HG03442 (cell line): ENCODE measurements at regions not wholly inside any gene's neighbourhood (a gene's known extent, or its start where the extent isn't known, plus 50 kb on each side); places are given as distances from the start of the nearest gene placed in this dataset.
"Not testable (repeated sequence)": the region's sequence is repeated elsewhere in the genome, so short reads cannot be mapped to it uniquely, and the experiment has no call there.

Source experiments
- ATAC-seq: cut with Tn5 transposase; IDR thresholded peaks from one replicate; pipeline ENCODE4 v1.9.1; 2021; ENCODE audit warnings: mild to moderate bottlenecking, moderate library complexity; ENCODE audit not compliant: unreplicated experiment

DNA sequence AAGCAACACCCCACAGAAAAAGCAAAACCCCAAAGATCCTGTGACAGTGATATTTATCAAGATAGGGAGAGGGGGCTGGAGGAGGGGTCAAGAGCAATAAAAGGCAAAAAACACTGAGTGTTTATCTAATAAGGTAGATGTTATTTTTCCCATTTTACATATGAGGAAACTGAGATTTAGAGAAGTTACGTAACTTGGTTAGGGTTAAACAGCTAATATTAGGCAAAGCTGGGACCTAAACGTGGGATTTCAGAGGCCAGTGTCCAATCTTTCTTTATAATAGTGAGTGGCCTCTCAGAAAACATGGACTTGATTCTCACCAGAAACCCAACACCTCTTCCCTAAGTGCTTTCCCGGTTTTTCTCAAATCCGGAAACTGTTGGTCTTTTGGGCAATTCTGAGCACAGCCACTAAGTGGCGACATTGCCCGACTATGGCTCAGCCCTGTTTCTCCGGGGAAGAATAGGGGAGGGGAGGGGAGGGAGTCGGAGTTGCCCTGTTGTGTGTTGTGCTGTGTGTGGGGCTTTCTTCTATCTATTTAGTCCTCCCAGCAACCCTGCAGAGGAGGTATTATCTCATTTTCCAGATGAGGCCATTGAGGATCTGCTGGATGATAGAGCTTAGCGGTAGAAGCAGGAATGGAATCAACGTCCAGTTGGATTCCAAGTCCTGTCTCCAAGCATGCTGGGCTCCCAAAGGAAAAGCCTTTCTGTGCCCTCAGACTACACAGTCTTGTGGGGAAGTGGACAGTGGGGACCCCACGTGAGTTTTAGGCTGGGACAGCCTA lies 58.7 kb upstream of the ETV3 start:
- not testable (repeated sequence) for ATAC-seq

DNA sequence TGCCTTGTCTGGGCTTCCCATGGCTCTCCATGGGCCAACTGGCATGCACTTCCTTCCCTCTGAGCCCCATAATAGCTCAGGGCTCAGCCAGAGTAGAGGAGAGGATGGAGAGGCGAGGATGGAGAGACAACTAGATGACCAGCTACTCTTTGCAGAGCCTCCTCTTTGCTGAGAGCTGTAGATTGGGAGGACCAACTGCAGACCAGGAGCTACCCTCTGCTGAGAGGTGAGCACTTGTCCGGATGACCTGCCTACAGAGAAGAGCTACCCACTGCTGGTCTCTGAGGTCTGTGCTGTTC lies 58.0 kb upstream of the ETV3 start:
- no peak for ATAC-seq

DNA sequence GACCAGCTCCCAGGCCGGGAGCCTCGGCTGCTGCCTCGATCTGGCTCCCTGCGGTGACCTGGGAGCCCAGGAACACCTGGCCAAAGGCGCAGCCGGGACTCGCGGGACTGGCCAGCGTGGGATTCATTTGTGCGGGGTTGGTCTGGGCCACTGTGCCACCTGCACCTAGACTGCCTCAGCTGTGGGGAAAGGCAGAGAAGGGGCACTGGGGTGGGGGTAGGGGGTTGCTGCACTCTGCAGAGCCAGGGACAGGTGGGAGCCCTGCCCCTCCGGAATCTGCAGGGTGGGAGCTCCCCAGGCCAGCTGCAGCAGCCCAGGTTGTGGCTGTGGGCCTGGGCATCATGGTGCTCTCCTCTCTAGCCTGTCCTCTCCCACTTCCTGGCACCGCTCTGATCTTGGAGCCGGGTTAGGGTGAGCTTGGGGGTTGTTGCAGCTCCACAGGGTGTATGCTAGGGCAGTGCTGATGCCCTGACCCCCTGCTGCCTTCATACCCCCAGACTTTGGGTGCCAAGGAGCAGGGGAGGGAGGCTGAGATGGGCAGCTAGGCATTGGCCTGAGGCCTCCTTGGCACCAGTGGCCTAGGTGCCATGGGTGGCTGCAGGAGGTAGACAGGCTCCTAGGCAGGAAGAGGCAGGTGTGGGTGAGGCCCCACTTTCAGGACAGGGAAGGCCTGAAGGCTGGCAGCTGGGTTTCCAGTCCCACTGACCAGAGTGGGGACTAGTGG lies 57.5 kb upstream of the ETV3 start:
- no peak for ATAC-seq

DNA sequence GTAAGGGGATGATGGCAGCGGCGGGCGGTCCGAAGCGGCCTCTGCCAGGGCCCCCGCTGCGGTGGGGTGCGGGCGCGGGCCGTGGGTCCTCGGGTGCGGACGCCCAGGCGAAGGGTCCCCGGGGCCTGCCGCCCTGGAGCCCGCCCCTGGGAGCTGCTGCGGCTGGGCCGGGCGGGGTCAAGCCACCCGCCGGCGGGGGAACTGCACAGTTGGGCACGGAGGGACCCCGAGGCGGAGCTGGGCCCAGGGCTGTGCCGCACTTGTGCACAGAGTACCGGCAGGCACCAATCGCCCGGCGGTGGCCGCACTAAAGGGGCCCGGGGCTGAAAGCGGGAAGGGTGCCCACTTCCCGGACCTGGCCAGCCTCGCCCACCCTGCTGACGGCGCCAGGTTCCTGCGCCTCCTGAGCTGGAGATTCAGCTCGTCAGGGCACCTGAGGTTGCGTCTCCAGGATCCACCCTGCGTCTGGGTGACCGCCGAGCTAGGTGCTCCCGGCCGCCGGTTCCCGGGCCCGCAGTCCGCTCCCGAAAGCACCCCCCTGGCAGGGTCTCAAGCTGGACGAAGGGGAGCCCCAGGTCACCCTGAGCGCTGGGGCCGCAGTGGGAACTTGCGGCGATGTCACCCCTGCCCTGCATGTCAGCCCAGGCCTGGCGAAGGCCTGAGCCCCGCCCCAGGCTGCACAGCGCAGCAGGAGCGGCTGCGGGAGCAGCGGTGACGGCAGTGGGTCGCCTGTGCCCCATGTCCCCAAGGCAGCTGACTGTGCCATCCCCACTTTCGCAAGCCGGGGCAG lies 56.7 kb upstream of the ETV3 start:
- no peak for ATAC-seq

DNA sequence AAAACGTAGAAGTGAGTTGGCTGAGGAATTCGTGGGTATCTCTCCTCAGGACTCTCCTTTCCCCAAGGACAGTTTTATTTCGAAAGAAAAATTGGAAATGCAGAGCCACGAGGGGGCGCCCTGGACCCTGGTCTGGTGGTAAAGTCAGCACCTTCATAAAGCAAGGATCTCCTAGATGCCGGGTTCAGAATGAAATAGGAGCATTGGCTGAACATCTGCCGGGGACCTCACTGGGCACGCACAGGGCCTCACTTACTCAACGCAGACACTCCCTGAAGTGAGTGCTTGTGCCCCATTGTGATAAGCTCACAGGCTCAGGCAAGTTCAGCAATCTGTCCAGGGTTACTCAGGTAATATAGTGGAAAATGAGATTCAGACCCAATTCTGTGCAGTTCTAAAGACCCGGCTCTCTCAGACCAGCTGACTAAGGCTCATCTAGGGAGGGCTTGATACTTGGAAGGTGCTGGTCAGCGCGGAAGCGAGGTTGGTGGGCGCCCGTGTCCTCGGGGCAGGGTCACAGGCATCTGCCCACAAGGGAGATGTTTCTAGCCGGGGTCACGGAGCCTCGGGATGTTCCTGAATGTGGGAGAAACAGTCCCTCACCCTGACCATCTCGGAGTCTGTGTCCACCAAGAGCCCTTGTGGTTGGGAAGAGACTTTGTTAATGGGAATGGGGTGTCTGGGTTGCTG lies 55.7 kb upstream of the ETV3 start:
- no peak for ATAC-seq

DNA sequence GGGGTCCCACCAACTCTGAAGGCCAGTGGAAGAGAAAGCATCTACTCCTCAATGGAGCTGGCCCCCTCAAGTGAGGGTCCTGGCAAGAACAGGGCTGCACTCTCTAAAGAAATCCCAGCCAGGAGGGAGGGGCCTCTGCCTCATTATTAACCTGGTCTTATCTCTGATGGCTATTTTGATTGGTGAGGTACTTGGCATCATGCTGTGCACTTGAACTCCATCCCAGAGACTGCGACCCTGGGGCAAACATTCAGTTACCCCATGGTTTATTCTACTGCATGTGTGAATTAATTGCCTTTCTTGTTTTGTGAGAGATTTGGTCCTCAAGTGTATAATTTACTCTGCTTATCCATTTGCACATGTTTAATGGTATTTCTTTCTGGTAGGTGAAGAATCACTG lies 55.0 kb upstream of the ETV3 start:
- no peak for ATAC-seq

DNA sequence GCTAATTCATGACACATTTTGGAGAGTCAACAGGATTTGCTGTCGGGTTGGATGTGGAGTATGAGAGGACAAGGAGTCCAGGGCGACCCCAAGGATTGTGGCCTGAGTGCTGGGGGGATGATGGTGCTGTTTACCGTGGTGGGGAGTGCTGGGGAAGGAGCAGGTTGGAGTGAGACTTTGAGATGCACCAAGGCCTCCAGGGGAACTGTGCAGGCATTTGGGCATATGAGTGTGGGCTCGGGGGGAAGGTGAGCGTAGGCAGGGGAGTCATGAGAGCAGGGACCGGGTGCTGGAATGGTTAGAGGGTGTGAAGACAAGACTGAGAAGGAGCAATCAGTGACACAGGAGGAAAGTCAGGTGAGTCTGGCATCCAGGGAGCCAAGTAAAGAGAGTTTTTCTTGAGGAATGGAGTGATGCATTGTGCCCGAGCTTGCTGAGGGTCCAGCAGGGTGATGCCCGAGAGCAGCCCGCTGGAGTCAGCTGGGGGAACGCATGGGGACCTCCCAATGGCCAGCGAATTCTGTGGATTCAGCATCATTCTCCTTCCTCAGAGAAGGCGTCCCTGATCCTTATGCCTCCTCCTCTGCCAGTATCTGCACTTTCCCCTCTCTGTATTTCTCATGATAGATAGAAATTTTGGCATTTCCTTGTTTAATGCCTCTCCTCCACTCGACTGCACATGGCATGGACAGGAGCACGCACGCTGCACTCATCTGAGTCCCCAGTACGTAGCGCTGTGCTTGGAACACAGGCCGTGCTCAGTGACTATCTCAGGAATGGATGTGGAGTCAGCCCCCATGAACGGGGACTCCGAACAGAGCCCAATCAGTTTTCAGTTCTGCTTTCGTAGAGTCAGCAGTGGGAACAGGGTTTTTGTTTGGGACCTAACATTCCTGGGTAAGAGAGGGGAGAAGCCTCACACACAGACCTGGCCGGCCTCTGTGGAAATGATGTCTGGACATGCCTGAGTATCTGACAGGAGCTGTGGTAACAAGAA lies 52.1 kb upstream of the ETV3 start:
- ATAC-seq: no peak

DNA sequence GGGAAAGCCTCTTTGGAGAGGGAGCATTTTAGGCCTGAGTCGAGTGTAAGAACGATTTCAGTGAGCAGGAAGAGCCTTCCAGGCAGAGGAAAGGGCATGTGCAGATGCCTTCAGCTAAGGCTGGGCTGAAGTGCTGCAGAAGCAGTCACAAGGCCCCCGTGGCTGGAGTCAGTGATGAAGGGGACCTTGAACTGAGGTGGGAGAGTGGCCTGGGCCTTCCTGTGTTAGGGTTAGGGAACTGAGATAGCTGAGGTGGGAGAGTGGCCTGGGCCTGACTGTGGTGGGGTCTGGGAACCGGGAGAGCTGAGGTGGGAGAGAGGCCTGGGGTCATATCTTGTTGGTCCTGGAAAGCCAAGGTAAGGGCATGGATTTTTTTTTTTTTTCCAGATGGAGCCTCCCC lies 50.9 kb upstream of the ETV3 start:
- no peak for ATAC-seq
